ENCODE measurements at regions not wholly inside any gene's neighbourhood (a gene's known extent, or its start where the extent isn't known, plus 50 kb on each side); places are given as distances from the start of the nearest gene placed in this dataset.

DNA sequence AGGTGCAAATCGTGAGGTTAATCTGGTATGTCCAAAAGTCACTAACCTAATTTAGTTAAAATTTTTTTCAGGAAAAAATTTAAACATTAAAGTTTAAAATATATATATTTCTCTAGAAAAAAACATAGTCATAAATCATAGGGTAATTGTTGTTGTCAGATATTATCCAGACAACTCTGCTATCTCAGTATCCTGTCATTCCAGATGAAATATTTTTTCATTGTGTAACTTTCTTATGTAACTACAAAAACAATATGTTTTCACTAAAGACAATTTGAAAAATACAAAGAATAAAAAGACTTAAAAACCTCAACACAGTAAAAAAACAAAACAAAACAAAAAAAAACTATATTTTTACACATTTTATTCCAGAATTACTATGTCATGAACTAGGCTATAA is 57.6 kb downstream of the TENT5A start:
- Histone ChIP-seq H3K4me3 (replicated peaks; ENCODE audit: low read depth, low read length) (no peak overlapping the region), H3K27me3 (replicated peaks; ENCODE audit: control insufficient read depth, insufficient read depth, low read length) (no peaks in the 10 kb centered on the region), H3K36me3 (ENCODE audit: control insufficient read depth, insufficient read depth, low read length) (no peaks in the 10 kb centered on the region)
- no peak for DNase-seq (ENCODE audit: extremely low read depth, insufficient read length)
- TF ChIP-seq, protein P1, sequence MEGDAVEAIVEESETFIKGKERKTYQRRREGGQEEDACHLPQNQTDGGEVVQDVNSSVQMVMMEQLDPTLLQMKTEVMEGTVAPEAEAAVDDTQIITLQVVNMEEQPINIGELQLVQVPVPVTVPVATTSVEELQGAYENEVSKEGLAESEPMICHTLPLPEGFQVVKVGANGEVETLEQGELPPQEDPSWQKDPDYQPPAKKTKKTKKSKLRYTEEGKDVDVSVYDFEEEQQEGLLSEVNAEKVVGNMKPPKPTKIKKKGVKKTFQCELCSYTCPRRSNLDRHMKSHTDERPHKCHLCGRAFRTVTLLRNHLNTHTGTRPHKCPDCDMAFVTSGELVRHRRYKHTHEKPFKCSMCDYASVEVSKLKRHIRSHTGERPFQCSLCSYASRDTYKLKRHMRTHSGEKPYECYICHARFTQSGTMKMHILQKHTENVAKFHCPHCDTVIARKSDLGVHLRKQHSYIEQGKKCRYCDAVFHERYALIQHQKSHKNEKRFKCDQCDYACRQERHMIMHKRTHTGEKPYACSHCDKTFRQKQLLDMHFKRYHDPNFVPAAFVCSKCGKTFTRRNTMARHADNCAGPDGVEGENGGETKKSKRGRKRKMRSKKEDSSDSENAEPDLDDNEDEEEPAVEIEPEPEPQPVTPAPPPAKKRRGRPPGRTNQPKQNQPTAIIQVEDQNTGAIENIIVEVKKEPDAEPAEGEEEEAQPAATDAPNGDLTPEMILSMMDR (IDR thresholded peaks at IDR 0.05; ENCODE audit: insufficient read depth, low read length, poor library complexity, severe bottlenecking), result no peak

- no peak overlapping the region for H3K4me3 ChIP-seq (replicated peaks; ENCODE audit: low read depth, low read length)
- H3K36me3 ChIP-seq (ENCODE audit: control insufficient read depth, insufficient read depth, low read length), result no peaks in the 10 kb centered on the region
- no peaks in the 10 kb centered on the region for H3K27me3 ChIP-seq (replicated peaks; ENCODE audit: control insufficient read depth, insufficient read depth, low read length)
- TF ChIP-seq, protein P1 (IDR thresholded peaks at IDR 0.05; ENCODE audit: insufficient read depth, low read length, poor library complexity, severe bottlenecking), result no peak
- DNase-seq (ENCODE audit: extremely low read depth, insufficient read length), result no peak
Observed at GRCh38 chr6:81694207-81694606, 58.3 kb downstream of the TENT5A start.

DNA sequence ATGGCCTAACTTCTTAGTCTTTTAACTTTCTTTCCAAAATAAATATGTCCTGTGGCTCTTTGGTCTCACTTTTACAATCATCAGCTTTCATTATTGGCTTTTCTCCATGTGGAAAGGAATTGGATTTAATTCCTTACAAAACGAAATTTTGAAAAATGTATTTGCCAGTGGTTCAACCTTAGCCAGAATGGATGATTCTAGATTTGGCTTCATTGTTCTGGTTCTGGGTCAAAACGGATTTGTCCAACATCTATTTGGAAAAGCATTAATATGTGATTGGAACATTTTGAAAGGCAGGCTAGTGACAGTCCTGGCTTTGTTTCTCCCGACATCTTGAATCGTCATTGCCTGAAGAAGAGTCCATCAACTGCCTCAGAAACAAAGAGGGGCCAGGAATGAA is 59.2 kb downstream of the TENT5A start:
- no peaks in the 10 kb centered on the region for H3K36me3 ChIP-seq (ENCODE audit: control insufficient read depth, insufficient read depth, low read length)
- DNase-seq (ENCODE audit: extremely low read depth, insufficient read length), result no peak
- TF ChIP-seq, protein P1 (IDR thresholded peaks at IDR 0.05; ENCODE audit: insufficient read depth, low read length, poor library complexity, severe bottlenecking), result no peak
- no peak overlapping the region for H3K4me3 ChIP-seq (replicated peaks; ENCODE audit: low read depth, low read length)
- no peaks in the 10 kb centered on the region for H3K27me3 ChIP-seq (replicated peaks; ENCODE audit: control insufficient read depth, insufficient read depth, low read length)

DNA sequence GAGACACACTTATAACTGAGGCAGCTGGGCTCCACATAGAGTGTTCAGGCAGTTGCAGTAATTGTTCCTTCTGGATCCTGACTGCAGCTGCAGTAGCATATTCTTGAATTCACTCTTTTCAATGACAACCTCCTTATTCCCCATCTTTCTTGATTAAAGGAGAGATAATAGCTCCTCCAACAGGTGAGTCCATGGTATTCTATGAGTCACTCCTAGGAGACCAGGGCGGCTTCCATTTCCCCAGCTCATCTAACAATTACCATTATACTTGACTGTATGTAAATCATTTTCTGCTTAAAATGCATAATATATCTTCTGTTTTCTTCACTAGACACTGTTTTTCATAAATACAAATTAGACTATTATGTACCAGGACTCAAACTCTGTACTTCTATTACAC is 62.4 kb downstream of the TENT5A start:
- no peaks in the 10 kb centered on the region for H3K36me3 ChIP-seq (ENCODE audit: control insufficient read depth, insufficient read depth, low read length)
- TF ChIP-seq, protein P1 (IDR thresholded peaks at IDR 0.05; ENCODE audit: insufficient read depth, low read length, poor library complexity, severe bottlenecking), result no peak
- no peaks in the 10 kb centered on the region for H3K27me3 ChIP-seq (replicated peaks; ENCODE audit: control insufficient read depth, insufficient read depth, low read length)
- DNase-seq (ENCODE audit: extremely low read depth, insufficient read length), result no peak
- H3K4me3 ChIP-seq (replicated peaks; ENCODE audit: low read depth, low read length), result no peak overlapping the region

GRCh38 chr6:81689580-81689979 is 62.9 kb downstream of the TENT5A start:
- Histone ChIP-seq H3K4me3 (replicated peaks; ENCODE audit: low read depth, low read length) (no peak overlapping the region), H3K27me3 (replicated peaks; ENCODE audit: control insufficient read depth, insufficient read depth, low read length) (no peaks in the 10 kb centered on the region)
- TF ChIP-seq, protein P1 (IDR thresholded peaks at IDR 0.05; ENCODE audit: insufficient read depth, low read length, poor library complexity, severe bottlenecking), result no peak

DNA sequence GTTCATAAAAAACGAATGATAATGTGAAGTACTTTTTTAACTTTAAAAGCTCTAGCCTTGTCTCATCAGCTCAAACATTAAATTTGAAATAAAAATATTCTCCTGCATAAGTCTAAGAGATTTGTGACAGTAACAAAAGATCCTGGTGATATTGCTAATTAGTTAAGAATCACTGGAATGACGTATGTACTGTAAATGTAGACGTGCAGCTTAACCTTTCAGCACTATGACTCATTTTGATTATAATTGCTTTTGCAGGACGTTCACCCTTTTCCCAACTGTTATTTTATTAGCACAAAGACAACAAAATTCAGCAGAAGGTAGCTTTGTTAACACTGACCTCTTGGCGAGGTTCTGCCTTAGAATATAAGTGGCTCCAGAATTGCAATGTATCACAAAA is 68.6 kb downstream of the TENT5A start:
- H3K4me3 ChIP-seq (replicated peaks; ENCODE audit: low read depth, low read length), result no peak overlapping the region
- TF ChIP-seq, protein P1 (IDR thresholded peaks at IDR 0.05; ENCODE audit: insufficient read depth, low read length, poor library complexity, severe bottlenecking), result no peak
- no peaks in the 10 kb centered on the region for H3K27me3 ChIP-seq (replicated peaks; ENCODE audit: control insufficient read depth, insufficient read depth, low read length)
- no peak for DNase-seq (ENCODE audit: extremely low read depth, insufficient read length)
- H3K36me3 ChIP-seq (ENCODE audit: control insufficient read depth, insufficient read depth, low read length), result no peaks in the 10 kb centered on the region

More at GRCh38 chr6:81689580-81689979, 62.9 kb downstream of the TENT5A start:
- no peaks in the 10 kb centered on the region for H3K36me3 ChIP-seq (ENCODE audit: control insufficient read depth, insufficient read depth, low read length)
- no peak for DNase-seq (ENCODE audit: extremely low read depth, insufficient read length)
